ENCODE measurements at regions not wholly inside any gene's neighbourhood (a gene's known extent, or its start where the extent isn't known, plus 50 kb on each side); places are given as distances from the start of the nearest gene placed in this dataset.
"Not testable (repeated sequence)": the region's sequence is repeated elsewhere in the genome, so short reads cannot be mapped to it uniquely, and the experiment has no call there.

DNA sequence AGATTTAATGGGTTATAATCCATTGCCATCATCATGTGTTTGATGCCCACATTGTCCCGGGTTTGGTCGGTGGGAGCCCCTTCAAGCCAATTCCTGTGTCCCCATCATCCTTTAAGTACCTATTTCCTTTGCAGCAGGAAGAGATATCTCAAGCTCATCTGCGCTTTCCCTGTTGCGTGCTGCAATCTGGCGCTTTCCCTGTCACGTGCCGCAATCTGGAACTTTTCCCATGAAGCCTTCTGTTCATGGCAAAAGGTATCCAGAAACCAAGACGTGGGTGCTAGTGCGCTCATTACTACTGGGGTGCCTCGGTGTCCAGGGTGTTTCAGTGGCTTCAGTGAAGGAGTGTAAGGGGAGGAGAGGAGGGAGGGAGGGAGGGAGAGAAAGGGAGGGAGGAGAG is 174.6 kb upstream of the ZNF469 start:
- DNase-seq (ENCODE audit: low spot score), result no peak
- no peaks in the 10 kb centered on the region for H3K9me3 ChIP-seq
- H3K4me3 ChIP-seq, result no peak overlapping the region
- intact Hi-C loops (cut with DNase I), result no loop called here
- H3K27me3 ChIP-seq (replicated peaks; ENCODE audit: insufficient read depth), result no peaks in the 10 kb centered on the region
- 75% methylated on average over 10 of the region's 10 CpGs for WGBS
- no peak for TF ChIP-seq POLR2AphosphoS5 (IDR thresholded peaks at IDR 0.05)
- TF ChIP-seq, protein P1, sequence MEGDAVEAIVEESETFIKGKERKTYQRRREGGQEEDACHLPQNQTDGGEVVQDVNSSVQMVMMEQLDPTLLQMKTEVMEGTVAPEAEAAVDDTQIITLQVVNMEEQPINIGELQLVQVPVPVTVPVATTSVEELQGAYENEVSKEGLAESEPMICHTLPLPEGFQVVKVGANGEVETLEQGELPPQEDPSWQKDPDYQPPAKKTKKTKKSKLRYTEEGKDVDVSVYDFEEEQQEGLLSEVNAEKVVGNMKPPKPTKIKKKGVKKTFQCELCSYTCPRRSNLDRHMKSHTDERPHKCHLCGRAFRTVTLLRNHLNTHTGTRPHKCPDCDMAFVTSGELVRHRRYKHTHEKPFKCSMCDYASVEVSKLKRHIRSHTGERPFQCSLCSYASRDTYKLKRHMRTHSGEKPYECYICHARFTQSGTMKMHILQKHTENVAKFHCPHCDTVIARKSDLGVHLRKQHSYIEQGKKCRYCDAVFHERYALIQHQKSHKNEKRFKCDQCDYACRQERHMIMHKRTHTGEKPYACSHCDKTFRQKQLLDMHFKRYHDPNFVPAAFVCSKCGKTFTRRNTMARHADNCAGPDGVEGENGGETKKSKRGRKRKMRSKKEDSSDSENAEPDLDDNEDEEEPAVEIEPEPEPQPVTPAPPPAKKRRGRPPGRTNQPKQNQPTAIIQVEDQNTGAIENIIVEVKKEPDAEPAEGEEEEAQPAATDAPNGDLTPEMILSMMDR (IDR thresholded peaks at IDR 0.05), result no peak
- TF ChIP-seq POLR2A (IDR thresholded peaks at IDR 0.05), result no peak
- no peaks in the 10 kb centered on the region for H3K36me3 ChIP-seq
- no peaks in the 10 kb centered on the region for H3K4me1 ChIP-seq (replicated peaks)
- no peak overlapping the region for H3K27ac ChIP-seq

- H3K9me3 ChIP-seq; intact Hi-C loops (cut with DNase I); H3K27ac ChIP-seq; H3K4me3 ChIP-seq; DNase-seq (ENCODE audit: low spot score); H3K27me3 ChIP-seq (replicated peaks; ENCODE audit: insufficient read depth); H3K36me3 ChIP-seq; H3K4me1 ChIP-seq (replicated peaks): not testable (repeated sequence)
- WGBS, result 28% methylated on average over 5 of the region's 5 CpGs
Measured at GRCh38 chr16:88208776-88209175, 174.0 kb upstream of the ZNF469 start.

- H3K27ac ChIP-seq; H3K4me3 ChIP-seq; DNase-seq (ENCODE audit: low spot score); H3K36me3 ChIP-seq; intact Hi-C loops (cut with DNase I); H3K4me1 ChIP-seq (replicated peaks); H3K9me3 ChIP-seq; H3K27me3 ChIP-seq (replicated peaks; ENCODE audit: insufficient read depth): not testable (repeated sequence)
- WGBS, result 81% methylated on average over 1 of the region's 1 CpG
Measured at GRCh38 chr16:88209579-88209978, 173.2 kb upstream of the ZNF469 start.

DNA sequence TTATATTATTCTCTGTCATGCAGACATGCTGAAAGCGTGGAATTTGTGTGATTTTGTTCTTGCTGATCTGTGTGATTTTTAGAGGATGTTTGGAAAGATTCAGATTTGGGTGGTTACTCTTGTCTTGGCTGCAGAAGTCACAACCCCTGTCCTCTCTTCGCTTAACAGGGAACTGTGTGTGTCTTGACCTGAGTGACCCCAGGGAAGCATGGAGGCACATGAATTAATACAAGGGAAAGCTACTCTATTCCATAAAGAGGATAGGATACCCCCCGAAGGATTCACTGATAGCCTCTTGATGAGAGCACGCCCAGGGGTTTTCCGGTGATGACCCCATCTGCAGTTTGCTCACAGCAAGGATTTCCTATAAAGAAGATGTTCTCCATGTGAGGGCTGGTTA is 168.8 kb upstream of the ZNF469 start:
- H3K27me3 ChIP-seq (replicated peaks; ENCODE audit: insufficient read depth); H3K36me3 ChIP-seq; H3K27ac ChIP-seq; intact Hi-C loops (cut with DNase I); H3K9me3 ChIP-seq; H3K4me1 ChIP-seq (replicated peaks); H3K4me3 ChIP-seq; DNase-seq (ENCODE audit: low spot score): not testable (repeated sequence)
- WGBS, result 90% methylated on average over 3 of the region's 5 CpGs

GRCh38 chr16:88221001-88221761 is 161.6 kb upstream of the ZNF469 start:
- H3K9me3 ChIP-seq; DNase-seq (ENCODE audit: low spot score); H3K4me3 ChIP-seq; H3K27me3 ChIP-seq (replicated peaks; ENCODE audit: insufficient read depth); H3K36me3 ChIP-seq; H3K4me1 ChIP-seq (replicated peaks); H3K27ac ChIP-seq; intact Hi-C loops (cut with DNase I): not testable (repeated sequence)
- WGBS, result 86% methylated on average over 29 of the region's 29 CpGs

DNA sequence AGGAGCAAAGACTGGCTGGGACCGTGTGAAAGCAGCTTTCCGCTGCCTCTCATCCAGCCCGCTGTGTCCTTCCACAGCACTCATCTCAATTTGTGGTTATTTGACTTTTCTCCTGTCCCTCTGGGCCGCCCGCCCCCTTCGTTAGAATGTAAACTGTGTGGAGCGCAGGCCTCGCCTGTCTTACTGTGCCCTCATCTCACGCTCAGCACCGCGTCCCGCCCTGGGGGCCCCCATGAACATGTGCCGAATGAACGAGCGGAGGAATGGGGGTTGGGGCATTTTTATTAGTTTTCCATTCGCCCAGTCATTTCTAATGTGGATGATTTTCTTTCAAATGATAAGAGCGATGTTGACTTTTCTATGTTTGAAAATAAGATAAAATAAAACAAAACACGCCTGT is 159.1 kb upstream of the ZNF469 start:
- 65% methylated on average over 18 of the region's 18 CpGs for WGBS

DNA sequence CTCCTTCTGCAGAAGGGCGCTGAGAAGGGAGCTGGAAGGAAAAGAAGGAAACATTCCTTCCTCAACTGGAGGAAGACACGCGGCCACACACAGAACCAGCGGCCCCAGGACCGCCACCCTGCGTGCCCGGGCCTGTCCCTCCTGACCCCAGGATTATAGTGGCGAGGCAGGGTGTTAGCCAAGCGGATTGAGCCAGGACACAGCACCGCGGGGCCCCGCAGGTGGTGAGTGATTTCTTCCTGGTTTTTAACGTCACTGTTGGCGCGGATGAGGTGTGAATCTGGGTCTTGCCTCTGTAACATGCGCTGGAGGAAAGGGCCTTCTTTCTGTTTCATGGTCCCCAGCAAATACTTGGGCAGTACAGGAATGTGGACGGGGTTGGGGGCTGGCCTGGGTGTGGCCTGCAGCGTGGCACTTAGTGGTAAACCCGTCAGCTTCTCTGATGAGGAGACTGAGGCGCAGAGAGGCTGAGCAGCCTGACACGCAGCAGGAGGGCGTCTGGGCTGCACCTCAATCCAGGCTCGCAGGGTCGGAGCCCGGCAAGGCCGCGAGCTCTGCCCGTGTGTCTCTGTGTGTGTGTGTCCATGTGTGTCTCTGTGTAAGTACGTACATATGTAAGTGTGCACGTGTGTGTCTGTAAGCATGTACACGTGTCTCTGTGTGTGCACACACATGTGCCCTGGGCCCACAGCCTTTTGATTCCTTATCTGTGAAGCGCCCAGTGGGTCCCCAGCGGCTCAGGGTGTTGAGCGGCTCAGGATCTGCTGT is 158.4 kb upstream of the ZNF469 start:
- H3K4me1 ChIP-seq (replicated peaks); H3K27me3 ChIP-seq (replicated peaks; ENCODE audit: insufficient read depth); H3K36me3 ChIP-seq; DNase-seq (ENCODE audit: low spot score); H3K9me3 ChIP-seq; H3K4me3 ChIP-seq; intact Hi-C loops (cut with DNase I); H3K27ac ChIP-seq: not testable (repeated sequence)
- WGBS, result 75% methylated on average over 34 of the region's 34 CpGs

More for the DNA sequence above, 159.1 kb upstream of the ZNF469 start:
- H3K4me1 ChIP-seq (replicated peaks); H3K27ac ChIP-seq; H3K36me3 ChIP-seq; H3K4me3 ChIP-seq; intact Hi-C loops (cut with DNase I); DNase-seq (ENCODE audit: low spot score); H3K27me3 ChIP-seq (replicated peaks; ENCODE audit: insufficient read depth); H3K9me3 ChIP-seq: not testable (repeated sequence)

- H3K9me3 ChIP-seq; H3K4me3 ChIP-seq; H3K36me3 ChIP-seq; H3K4me1 ChIP-seq (replicated peaks); H3K27me3 ChIP-seq (replicated peaks; ENCODE audit: insufficient read depth); DNase-seq (ENCODE audit: low spot score); H3K27ac ChIP-seq; intact Hi-C loops (cut with DNase I): not testable (repeated sequence)
- 94% methylated on average over 10 of the region's 10 CpGs for WGBS
Measured at GRCh38 chr16:88225640-88226230, 157.0 kb upstream of the ZNF469 start.

DNA sequence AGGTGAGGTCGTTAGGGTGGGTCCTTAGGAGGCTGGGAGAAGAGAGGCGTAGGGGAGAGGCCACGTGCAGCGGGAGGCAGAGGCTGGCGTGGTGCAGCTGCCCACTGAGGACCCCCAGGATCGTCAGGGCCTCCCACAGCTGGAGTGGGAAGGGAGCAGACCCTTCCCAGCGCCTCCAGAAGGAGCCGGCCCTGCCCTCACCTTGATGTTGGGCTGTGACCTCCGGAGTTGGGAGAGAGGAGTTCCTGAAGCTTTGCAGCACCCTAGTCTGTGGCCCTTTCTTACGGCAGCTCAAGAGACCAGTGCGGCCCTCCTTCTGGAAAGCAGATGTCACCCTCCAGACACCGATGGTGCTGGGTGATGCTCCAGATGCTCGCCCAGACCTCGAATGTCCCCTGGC is 156.5 kb upstream of the ZNF469 start:
- H3K36me3 ChIP-seq; H3K9me3 ChIP-seq; intact Hi-C loops (cut with DNase I); DNase-seq (ENCODE audit: low spot score); H3K4me3 ChIP-seq; H3K27ac ChIP-seq; H3K4me1 ChIP-seq (replicated peaks); H3K27me3 ChIP-seq (replicated peaks; ENCODE audit: insufficient read depth): not testable (repeated sequence)
- 94% methylated on average over 13 of the region's 14 CpGs for WGBS

- H3K27me3 ChIP-seq (replicated peaks; ENCODE audit: insufficient read depth); intact Hi-C loops (cut with DNase I); H3K4me3 ChIP-seq; H3K36me3 ChIP-seq; H3K4me1 ChIP-seq (replicated peaks); DNase-seq (ENCODE audit: low spot score); H3K27ac ChIP-seq; H3K9me3 ChIP-seq: not testable (repeated sequence)
- WGBS, result 85% methylated on average over 35 of the region's 35 CpGs
Measured at GRCh38 chr16:88227026-88227721, 155.6 kb upstream of the ZNF469 start.

Data from prostate gland (tissue), 2 donors.